Tibial nerve (tissue), 3 donors: ENCODE measurements at regions not wholly inside any gene's neighbourhood (a gene's known extent, or its start where the extent isn't known, plus 50 kb on each side); places are given as distances from the start of the nearest gene placed in this dataset.

Source experiments
- POLR2A ChIP-seq, 2 donors: fragments of 450-650 bp; IDR thresholded peaks; one replicate each; pipeline ENCODE4 v1.6.1; 2017; ENCODE audit warnings: antibody characterized with exemption in 2 of 2, mild to moderate bottlenecking in 2 of 2, moderate library complexity in 2 of 2
- TF ChIP-seq, protein P1 (sequence below), 5 experiments: fragments of 200-600 bp in 3 of 5; fragments of 450-650 bp in 2 of 5; sonication (generic) in 3 of 5; IDR thresholded peaks; one replicate each; pipeline ENCODE4 v1.5.1; 2016 to 2019; ENCODE audit warnings: antibody characterized with exemption in 5 of 5, mild to moderate bottlenecking in 3 of 5, moderate library complexity in 2 of 5

DNA sequence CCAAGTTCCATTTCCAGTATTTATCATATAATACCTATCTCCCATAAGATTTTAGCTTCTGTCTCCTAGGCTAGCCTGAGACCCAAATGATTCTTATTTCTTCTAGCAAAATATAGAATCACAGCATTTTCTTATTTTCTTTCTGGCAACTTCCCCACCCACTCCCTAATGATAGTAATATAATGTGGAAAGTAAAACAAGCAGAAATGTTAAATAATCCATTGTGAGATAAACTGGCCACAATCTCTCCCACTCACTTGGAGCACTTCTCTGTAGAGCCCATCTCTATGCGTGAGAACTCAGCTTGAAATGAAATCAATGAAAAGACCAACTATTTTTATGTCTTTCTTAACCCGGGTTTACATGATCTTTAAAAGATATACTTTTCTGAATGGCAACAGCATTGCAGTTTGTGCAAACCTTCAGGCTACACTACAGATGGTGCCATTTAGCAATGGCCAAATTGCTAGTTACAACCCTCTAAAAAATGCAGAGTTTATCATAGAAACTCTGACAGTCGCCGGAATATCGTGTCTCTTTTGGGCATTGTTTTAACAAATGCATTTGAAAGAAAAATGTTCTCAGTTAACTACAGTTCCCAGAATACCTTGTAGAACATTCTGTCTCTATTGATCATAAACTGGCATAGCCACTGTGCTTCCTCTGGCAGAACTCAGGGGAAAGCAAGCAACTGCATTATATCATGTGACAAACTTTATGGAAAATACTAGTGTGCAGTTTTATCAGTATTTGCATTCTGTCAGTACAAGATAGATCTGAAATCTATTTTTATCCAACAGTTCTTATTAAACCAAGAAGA lies 1407.4 kb upstream of the ZEB2 start:
- no peak for TF ChIP-seq POLR2A (IDR thresholded peaks at IDR 0.05)
- TF ChIP-seq, protein P1, sequence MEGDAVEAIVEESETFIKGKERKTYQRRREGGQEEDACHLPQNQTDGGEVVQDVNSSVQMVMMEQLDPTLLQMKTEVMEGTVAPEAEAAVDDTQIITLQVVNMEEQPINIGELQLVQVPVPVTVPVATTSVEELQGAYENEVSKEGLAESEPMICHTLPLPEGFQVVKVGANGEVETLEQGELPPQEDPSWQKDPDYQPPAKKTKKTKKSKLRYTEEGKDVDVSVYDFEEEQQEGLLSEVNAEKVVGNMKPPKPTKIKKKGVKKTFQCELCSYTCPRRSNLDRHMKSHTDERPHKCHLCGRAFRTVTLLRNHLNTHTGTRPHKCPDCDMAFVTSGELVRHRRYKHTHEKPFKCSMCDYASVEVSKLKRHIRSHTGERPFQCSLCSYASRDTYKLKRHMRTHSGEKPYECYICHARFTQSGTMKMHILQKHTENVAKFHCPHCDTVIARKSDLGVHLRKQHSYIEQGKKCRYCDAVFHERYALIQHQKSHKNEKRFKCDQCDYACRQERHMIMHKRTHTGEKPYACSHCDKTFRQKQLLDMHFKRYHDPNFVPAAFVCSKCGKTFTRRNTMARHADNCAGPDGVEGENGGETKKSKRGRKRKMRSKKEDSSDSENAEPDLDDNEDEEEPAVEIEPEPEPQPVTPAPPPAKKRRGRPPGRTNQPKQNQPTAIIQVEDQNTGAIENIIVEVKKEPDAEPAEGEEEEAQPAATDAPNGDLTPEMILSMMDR (IDR thresholded peaks at IDR 0.05): no peak
